Activated naive CD4-positive, alpha-beta T cell treated with anti-CD3 and anti-CD28 coated beads for 36 hours (primary cell): ENCODE measurements at regions not wholly inside any gene's neighbourhood (a gene's known extent, or its start where the extent isn't known, plus 50 kb on each side); places are given as distances from the start of the nearest gene placed in this dataset.

Experiments
- CTCF ChIA-PET: fragments of 350-600 bp; sonication (Branson Sonifier 250); formaldehyde crosslinking; loops from one replicate; lab custom pipeline; 2021; ENCODE audit warnings: antibody characterized with exemption; lab: Charles Lee
- DNase-seq: peaks from one replicate; pipeline ENCODE4 v3.0.0-alpha.2; 2020
- H3K27ac Mint-ChIP-seq: one replicate; pipeline ENCODE4 v1.8.0; 2021; ENCODE audit warnings: mild to moderate bottlenecking, mixed read lengths
- H3K27me3 Mint-ChIP-seq: one replicate; pipeline ENCODE4 v1.8.0; 2021; ENCODE audit warnings: low read depth, mixed read lengths
- H3K36me3 Mint-ChIP-seq: one replicate; pipeline ENCODE4 v1.8.0; 2021; ENCODE audit warnings: low read depth, mixed read lengths
- H3K4me1 Mint-ChIP-seq: one replicate; pipeline ENCODE4 v1.8.0; 2021; ENCODE audit warnings: low read depth, mixed read lengths
- H3K4me3 Mint-ChIP-seq: one replicate; pipeline ENCODE4 v1.8.0; 2021; ENCODE audit warnings: mild to moderate bottlenecking, moderate library complexity, mixed read lengths
- H3K9me3 Mint-ChIP-seq: one replicate; pipeline ENCODE4 v1.8.0; 2021; ENCODE audit warnings: mixed read lengths
- intact Hi-C: fragments of 100-400 bp; cut with micrococcal nuclease; formaldehyde crosslinking; loops from one replicate; pipeline ENCODE4 v1.15.1; 2023

DNA sequence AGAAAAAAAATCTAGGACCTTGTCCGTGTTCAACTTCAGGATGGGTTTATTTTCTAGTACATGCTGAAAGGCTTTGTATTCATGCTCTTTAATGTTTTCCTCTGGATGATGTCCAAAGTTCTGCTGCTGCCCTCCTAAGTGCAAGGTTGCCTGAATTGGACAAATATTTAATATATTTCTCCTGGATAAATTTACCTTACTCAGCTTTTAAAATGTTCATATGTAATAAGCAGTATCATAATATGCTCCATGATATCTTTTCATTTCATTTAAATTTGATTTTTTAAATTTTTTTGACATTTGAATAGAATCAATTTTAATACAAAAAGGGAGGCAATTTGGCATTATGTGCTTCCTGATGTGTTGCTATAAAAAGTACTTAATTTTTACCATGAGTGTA, 95.9 kb upstream of the SLC25A13 start:
- no peaks in the 10 kb centered on the region for H3K36me3 Mint-ChIP-seq
- intact Hi-C loops = loop anchor here (10.0 kb wide), 1 partner anchor 193 kb away; no protein-coding TSS in a partner anchor
- DNase-seq = no peak
- H3K27me3 Mint-ChIP-seq = peaks cover 23% of the 10 kb centered on the region
- H3K4me1 Mint-ChIP-seq = no peaks in the 10 kb centered on the region
- CTCF ChIA-PET = no interaction called here
- H3K9me3 Mint-ChIP-seq = no peaks in the 10 kb centered on the region
- no peak overlapping the region for H3K4me3 Mint-ChIP-seq
- H3K27ac Mint-ChIP-seq = no peak overlapping the region

GRCh38 chr7:96416599-96416998, 94.7 kb upstream of the SLC25A13 start:
- peaks cover 20% of the 10 kb centered on the region for H3K27me3 Mint-ChIP-seq
- H3K36me3 Mint-ChIP-seq = no peaks in the 10 kb centered on the region
- H3K4me1 Mint-ChIP-seq = no peaks in the 10 kb centered on the region
- no peak overlapping the region for H3K4me3 Mint-ChIP-seq
- intact Hi-C loops = loop anchor here (10.0 kb wide), 1 partner anchor 192 kb away; no protein-coding TSS in a partner anchor
- H3K27ac Mint-ChIP-seq = no peak overlapping the region
- H3K9me3 Mint-ChIP-seq = no peaks in the 10 kb centered on the region
- CTCF ChIA-PET = no interaction called here
- DNase-seq = no peak

- CTCF ChIA-PET = interaction anchor here (0.6 to 1.3 kb wide), 2 partner anchors 272 to 611 kb away, joined by 3 to 8 read pairs; no protein-coding TSS in a partner anchor
- intact Hi-C loops = loop anchor here (10.0 kb wide), 1 partner anchor 191 kb away; no protein-coding TSS in a partner anchor
- Mint-ChIP-seq H3K4me1 (no peaks in the 10 kb centered on the region), H3K36me3 (no peaks in the 10 kb centered on the region), H3K4me3 (no peak overlapping the region), H3K27ac (no peak overlapping the region), H3K9me3 (no peaks in the 10 kb centered on the region), H3K27me3 (peaks cover 20% of the 10 kb centered on the region)
- no peak for DNase-seq
Observed at GRCh38 chr7:96416116-96416515, 94.2 kb upstream of the SLC25A13 start.

GRCh38 chr7:96415293-96415940, 93.5 kb upstream of the SLC25A13 start:
- intact Hi-C loops = loop anchor here (1.0 to 10.0 kb wide), 5 partner anchors 191 to 612 kb away; no protein-coding TSS in a partner anchor
- H3K27me3 Mint-ChIP-seq = peaks cover 20% of the 10 kb centered on the region

DNA sequence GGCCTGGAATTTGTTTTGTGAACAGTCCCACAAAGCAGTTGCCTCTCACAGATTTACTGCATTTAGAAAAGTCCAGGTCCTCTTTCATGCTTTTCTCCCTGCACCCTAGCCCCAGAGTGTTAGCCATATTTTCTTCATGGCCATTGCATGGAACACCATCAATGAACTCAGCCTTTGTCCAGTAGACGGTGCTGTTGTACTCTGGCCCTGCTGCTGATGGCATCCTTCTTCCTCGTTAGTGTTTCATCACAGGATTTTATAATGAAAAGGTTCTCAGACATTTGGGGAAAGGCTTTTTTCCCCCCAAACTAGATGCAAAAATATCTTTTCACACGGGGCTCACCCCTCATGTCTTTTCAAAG, 93.0 kb upstream of the SLC25A13 start:
- Mint-ChIP-seq H3K27ac (no peak overlapping the region), H3K4me1 (no peaks in the 10 kb centered on the region), H3K36me3 (no peaks in the 10 kb centered on the region), H3K4me3 (no peak overlapping the region), H3K27me3 (peaks cover 18% of the 10 kb centered on the region), H3K9me3 (no peaks in the 10 kb centered on the region)
- DNase-seq = peak; percentile 69
- intact Hi-C loops = loop anchor here (1.0 to 10.0 kb wide), 5 partner anchors 190 to 612 kb away; no protein-coding TSS in a partner anchor
- CTCF ChIA-PET = interaction anchor here (0.8 to 1.3 kb wide), 2 partner anchors 17 to 612 kb away, joined by 3 to 8 read pairs; no protein-coding TSS in a partner anchor

More at GRCh38 chr7:96415293-96415940, 93.5 kb upstream of the SLC25A13 start:
- Mint-ChIP-seq H3K36me3 (no peaks in the 10 kb centered on the region), H3K4me3 (no peak overlapping the region), H3K9me3 (no peaks in the 10 kb centered on the region), H3K4me1 (no peaks in the 10 kb centered on the region), H3K27ac (no peak overlapping the region)
- CTCF ChIA-PET = interaction anchor here (0.6 to 1.3 kb wide), 2 partner anchors 271 to 612 kb away, joined by 3 to 8 read pairs; no protein-coding TSS in a partner anchor
- DNase-seq = no peak

- no peaks in the 10 kb centered on the region for H3K9me3 Mint-ChIP-seq
- intact Hi-C loops = loop anchor here (10.0 kb wide), 1 partner anchor 185 kb away; no protein-coding TSS in a partner anchor
- no peak overlapping the region for H3K27ac Mint-ChIP-seq
- H3K27me3 Mint-ChIP-seq = peaks cover 7% of the 10 kb centered on the region
- CTCF ChIA-PET = interaction anchor here (2.0 kb wide), 1 partner anchor 617 kb away, joined by 5 read pairs; no protein-coding TSS in a partner anchor
- H3K36me3 Mint-ChIP-seq = no peaks in the 10 kb centered on the region
- no peak overlapping the region for H3K4me3 Mint-ChIP-seq
- DNase-seq = no peak
- H3K4me1 Mint-ChIP-seq = no peaks in the 10 kb centered on the region
Observed at GRCh38 chr7:96410126-96410839, 88.4 kb upstream of the SLC25A13 start.

GRCh38 chr7:96408881-96409280, 87.0 kb upstream of the SLC25A13 start:
- CTCF ChIA-PET = no interaction called here
- no peaks in the 10 kb centered on the region for H3K4me1 Mint-ChIP-seq
- no peaks in the 10 kb centered on the region for H3K36me3 Mint-ChIP-seq
- H3K4me3 Mint-ChIP-seq = no peak overlapping the region
- no peaks in the 10 kb centered on the region for H3K9me3 Mint-ChIP-seq
- no peak overlapping the region for H3K27ac Mint-ChIP-seq
- intact Hi-C loops = no loop called here
- no peak for DNase-seq
- H3K27me3 Mint-ChIP-seq = peaks cover 13% of the 10 kb centered on the region

GRCh38 chr7:96407427-96407826, 85.5 kb upstream of the SLC25A13 start:
- Mint-ChIP-seq H3K27ac (no peak overlapping the region), H3K4me1 (no peaks in the 10 kb centered on the region), H3K27me3 (peaks cover 16% of the 10 kb centered on the region), H3K9me3 (no peaks in the 10 kb centered on the region), H3K36me3 (no peaks in the 10 kb centered on the region), H3K4me3 (no peak overlapping the region)
- DNase-seq = no peak
- CTCF ChIA-PET = no interaction called here
- intact Hi-C loops = no loop called here

DNA sequence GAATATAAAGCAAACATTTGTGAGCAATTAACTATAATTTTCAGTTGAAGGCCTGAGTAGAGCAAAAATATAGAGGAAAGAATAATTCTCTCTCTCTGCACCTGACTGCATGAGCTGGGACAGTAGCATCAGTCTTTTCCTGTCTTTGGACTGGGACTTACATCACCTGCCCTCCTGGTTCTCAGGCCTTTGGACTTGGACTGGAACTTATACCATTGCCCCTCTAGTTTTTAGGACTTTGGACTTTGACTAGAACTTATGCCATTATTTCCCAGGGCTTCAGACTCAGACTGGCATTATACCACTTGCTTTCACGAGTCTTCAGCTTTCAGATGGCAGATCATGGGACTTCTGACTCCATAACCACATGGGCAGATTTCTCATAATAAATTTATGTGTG, 81.0 kb upstream of the SLC25A13 start:
- no peak for DNase-seq
- Mint-ChIP-seq H3K27me3 (peaks cover 20% of the 10 kb centered on the region), H3K27ac (no peak overlapping the region), H3K4me1 (no peaks in the 10 kb centered on the region), H3K36me3 (no peaks in the 10 kb centered on the region), H3K4me3 (no peak overlapping the region), H3K9me3 (no peaks in the 10 kb centered on the region)
- intact Hi-C loops = no loop called here
- CTCF ChIA-PET = no interaction called here

DNA sequence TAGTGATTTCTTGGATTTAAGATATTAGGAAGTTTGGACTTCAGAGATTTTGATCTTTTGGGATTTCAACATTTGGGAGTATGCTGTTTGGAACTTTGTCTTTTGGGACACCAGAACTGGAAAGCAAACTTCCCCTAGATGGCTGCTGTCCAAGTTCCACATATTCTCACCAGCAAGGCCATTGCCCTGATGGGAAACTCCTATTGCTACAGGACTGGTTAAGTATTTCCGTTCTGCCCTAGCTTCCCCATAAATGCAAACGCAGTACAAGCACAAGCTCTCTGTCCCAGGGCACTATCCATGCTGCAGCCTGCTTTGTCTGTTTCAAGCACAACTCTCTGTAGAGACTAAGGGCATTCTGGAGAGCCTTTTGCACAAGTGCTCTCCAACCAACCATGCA, 79.3 kb upstream of the SLC25A13 start:
- CTCF ChIA-PET = no interaction called here
- H3K36me3 Mint-ChIP-seq = no peaks in the 10 kb centered on the region
- no peak overlapping the region for H3K4me3 Mint-ChIP-seq
- H3K9me3 Mint-ChIP-seq = no peaks in the 10 kb centered on the region
- DNase-seq = no peak
- intact Hi-C loops = no loop called here
- no peaks in the 10 kb centered on the region for H3K4me1 Mint-ChIP-seq
- H3K27ac Mint-ChIP-seq = no peak overlapping the region
- H3K27me3 Mint-ChIP-seq = peaks cover 17% of the 10 kb centered on the region

GRCh38 chr7:96400518-96400917, 78.6 kb upstream of the SLC25A13 start:
- CTCF ChIA-PET = no interaction called here
- no peak overlapping the region for H3K4me3 Mint-ChIP-seq
- intact Hi-C loops = no loop called here
- H3K27me3 Mint-ChIP-seq = peaks cover 17% of the 10 kb centered on the region
- no peaks in the 10 kb centered on the region for H3K9me3 Mint-ChIP-seq
- H3K4me1 Mint-ChIP-seq = no peaks in the 10 kb centered on the region
- H3K36me3 Mint-ChIP-seq = no peaks in the 10 kb centered on the region
- H3K27ac Mint-ChIP-seq = no peak overlapping the region
- no peak for DNase-seq

DNA sequence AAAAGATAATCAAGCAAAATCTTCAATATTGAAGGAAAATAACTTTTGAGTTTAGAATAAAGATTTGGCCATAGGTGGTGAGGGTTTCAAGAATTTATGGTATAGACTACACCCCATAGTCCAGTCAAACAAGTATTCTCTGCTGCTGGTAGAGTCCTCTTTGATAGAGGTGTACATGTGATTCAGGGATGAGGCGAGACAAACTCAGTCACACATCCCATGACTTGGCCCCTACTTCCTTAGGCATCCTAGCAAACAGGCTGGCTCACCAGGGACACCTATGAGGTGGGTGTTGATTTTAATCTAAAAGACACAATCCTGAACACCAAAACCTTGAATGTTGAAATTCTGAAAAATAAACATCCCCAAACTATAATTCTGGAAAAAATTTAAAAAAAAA, 78.1 kb upstream of the SLC25A13 start:
- H3K9me3 Mint-ChIP-seq = no peaks in the 10 kb centered on the region
- H3K4me3 Mint-ChIP-seq = no peak overlapping the region
- CTCF ChIA-PET = no interaction called here
- peaks cover 17% of the 10 kb centered on the region for H3K27me3 Mint-ChIP-seq
- intact Hi-C loops = no loop called here
- H3K4me1 Mint-ChIP-seq = no peaks in the 10 kb centered on the region
- no peak for DNase-seq
- H3K27ac Mint-ChIP-seq = no peak overlapping the region
- H3K36me3 Mint-ChIP-seq = no peaks in the 10 kb centered on the region
